Stimulated activated CD8-positive, alpha-beta memory T cell treated with anti-CD3 and anti-CD28 coated beads, Interleukin-12 subunit alpha, Interleukin-12 subunit beta, amount 100 ng/mL, for 24 hours (primary cell): ENCODE measurements at regions not wholly inside any gene's neighbourhood (a gene's known extent, or its start where the extent isn't known, plus 50 kb on each side); places are given as distances from the start of the nearest gene placed in this dataset.

ENCODE experiments used
- DNase-seq: peaks from one replicate; pipeline ENCODE4 v3.0.0-alpha.2; 2020; ENCODE audit errors: extremely low read depth

GRCh38 chr12:91397866-91398532, 215.4 kb upstream of the DCN start:
- no peak for DNase-seq

GRCh38 chr12:91396293-91396692, 213.7 kb upstream of the DCN start:
- DNase-seq, result no peak

DNA sequence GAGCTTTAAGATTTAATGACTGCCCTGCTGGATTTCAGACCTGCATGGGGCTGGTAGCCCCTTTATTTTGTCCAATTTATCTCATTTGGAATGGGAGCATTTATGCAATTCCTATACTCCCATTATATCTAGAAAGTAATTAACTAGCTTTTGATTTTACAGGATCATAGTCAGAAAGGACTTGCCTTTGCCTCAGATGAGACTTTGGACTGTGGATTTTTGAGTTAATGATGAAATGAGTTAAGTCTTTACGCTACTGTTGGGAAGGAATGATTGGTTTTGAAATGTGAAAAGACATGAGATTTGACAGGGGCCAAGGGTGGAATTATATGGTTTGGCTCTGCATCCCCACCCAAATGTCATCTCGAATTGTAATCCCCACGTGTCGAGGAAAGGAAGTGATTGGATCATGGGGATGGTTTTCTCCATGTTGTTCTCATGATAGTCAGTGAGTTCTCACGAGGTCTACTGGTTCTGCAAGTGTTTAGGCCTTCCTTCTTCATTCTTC, 213.1 kb upstream of the DCN start:
- no peak for DNase-seq

GRCh38 chr12:91394903-91395302, 212.3 kb upstream of the DCN start:
- no peak for DNase-seq

- no peak for DNase-seq
Measured at GRCh38 chr12:91388573-91388972, 206.0 kb upstream of the DCN start.

GRCh38 chr12:91387461-91388134, 205.0 kb upstream of the DCN start:
- DNase-seq, result no peak

- DNase-seq, result no peak
Measured at GRCh38 chr12:91384806-91385205, 202.2 kb upstream of the DCN start.

- DNase-seq, result no peak
Measured at GRCh38 chr12:91384366-91384765, 201.7 kb upstream of the DCN start.

- DNase-seq, result no peak
Measured at GRCh38 chr12:91383099-91383498, 200.5 kb upstream of the DCN start.

DNA sequence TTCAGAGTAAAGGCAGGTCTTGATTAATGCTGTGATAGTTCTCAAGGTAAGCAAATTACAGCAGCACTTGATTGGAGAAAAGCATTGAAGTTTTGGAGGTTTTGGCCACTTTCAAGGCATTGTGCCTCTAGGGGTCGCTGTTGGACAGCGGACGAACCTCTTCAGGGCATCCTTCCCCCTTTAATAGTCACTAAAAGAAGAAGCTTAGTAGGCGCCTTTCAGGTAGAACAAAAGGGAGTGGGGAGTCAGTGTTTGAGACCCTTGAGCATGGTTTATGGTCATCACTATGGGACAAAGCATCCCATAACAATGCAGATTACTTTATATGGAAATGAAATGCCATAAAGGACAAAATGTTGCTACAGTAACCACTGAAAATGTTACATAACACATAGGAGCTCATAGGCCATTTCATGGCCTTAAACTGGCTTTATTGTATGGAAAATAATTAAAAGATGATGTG, 199.5 kb upstream of the DCN start:
- peak; percentile 59 for DNase-seq

DNA sequence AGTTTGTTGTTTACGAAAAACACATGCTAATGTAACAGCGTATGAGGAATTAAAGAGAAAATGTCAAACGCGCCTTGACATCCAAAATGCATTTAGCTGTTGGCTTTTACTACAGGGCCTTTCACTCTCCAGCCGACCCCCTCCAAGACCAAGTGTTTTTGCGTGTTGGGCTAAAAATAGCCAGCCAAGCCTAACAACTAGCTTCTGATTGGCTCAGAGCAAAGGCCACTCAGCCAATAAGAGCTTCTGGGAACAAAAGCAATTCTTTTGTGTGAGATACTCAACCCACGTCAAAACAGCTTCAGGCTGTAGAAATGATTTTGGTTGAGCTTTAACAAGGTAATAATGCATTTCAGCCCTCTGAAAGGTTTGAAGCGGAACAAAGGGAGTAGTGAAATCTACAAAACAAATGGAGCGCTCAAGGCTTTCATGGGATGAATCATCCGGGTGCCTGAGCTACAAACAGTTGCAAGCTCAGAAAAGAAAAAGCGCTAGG, 198.7 kb upstream of the DCN start:
- DNase-seq, result no peak

- no peak for DNase-seq
Measured at GRCh38 chr12:91380631-91381030, 198.0 kb upstream of the DCN start.

DNA sequence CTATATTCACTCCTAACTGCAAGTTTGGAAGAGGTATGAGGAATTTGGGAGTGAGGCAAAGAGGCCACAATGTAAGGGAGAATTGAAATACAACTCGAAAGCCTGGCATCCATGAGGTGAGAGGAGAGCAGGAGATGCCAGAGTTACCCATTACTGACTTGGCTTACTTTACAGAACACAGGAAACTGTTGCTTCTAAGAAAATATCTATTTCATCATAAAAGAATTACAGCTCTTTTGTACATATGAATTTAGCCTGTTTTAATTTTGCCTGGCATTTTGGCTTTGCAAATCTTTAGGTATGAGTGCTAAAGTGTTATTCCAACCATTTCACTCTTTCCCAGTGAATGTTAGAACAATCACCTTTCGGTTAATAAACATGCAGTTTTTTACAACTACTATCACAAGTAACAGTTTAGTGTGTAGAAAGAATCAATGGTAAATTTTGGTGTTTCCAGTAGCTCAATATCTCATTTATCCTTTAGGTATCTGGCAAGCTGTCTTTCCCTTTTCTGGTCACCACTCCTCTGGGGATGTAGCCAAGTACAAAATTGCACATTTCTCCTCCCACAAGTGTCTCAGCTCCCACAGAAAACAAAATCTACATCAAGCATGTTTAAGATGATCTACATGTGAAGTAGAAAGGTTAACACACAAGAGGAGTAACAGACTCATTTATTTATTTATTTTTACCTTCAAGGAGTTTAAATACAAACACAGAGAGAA, 196.6 kb upstream of the DCN start:
- DNase-seq, result no peak

DNA sequence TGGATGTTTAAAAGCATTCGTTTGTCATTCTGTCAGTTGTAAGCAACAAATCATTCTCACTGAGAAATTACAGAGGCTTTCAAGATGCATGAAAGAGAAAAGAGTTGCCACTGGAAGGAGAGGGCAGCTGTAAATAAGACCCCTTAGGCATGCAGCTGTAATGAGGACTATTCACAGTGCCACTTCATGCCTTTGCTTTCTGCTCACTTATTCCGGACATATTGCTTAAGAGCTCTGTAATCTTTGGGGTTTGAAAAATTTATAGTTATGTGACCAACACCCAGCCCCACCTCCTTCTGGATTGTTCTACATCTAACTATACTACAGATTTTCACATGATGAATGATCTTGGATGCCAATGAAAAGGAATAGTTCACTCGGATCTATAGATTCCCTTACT, 194.8 kb upstream of the DCN start:
- no peak for DNase-seq

DNA sequence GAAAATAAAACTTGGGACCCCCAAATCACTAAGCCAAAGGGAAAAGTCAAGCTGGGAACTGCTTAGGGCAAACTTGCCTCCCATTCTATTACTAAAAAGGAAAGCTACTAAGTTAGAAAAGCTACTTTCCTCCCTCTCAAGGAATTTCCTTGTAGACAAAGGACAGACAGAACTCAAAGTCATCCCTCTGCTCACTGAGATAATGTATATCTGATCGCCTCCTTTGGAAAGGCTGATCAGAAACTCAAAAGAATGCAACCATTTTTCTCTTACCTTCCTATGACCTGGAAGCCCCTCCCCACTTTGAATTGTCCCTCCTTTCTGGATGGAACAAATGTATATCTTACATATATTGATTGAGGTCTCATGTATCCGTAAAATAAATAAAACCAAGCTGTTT, 190.5 kb upstream of the DCN start:
- no peak for DNase-seq

DNA sequence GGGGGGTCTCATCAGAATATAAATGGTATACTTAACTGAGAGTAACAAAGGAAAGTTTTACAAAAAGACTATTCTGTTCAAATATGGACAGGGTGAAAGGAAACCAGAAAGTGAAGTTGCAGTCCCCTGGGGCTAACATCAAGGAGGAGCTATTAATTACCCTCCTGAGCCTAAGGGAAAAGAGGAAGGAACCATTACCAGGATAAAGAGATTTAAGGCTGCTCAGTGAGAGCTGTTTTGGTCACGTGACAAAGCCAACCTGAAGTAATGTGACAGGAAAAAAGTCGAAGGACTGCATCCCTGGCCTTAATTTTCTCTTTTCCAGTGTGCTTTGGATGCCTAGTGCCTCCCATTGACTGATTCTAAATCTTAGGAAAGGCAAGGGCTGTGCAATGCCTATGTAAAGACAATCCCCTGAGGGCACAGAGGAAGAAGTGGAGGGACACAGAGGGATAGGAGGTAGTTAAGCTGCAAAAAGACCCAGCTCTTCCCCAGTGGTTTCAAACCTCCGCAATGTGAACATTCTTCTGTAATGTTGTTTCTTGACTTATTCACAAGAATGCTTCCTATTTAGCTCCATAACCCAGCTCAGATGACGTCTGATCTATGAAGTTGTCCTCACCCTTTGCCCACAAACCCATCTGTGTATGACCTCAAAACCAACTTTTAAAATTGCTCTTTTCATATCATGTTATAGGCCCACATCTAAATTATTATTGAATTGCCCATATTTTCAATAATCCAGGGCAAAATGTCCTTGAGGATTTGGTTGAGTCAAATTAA, 187.7 kb upstream of the DCN start:
- no peak for DNase-seq

- no peak for DNase-seq
Measured at GRCh38 chr12:91368613-91369012, 186.0 kb upstream of the DCN start.

- DNase-seq, result no peak
Measured at GRCh38 chr12:91367234-91367849, 184.7 kb upstream of the DCN start.

- no peak for DNase-seq
Measured at GRCh38 chr12:91364471-91365184, 182.0 kb upstream of the DCN start.

- no peak for DNase-seq
Measured at GRCh38 chr12:91361864-91362263, 179.2 kb upstream of the DCN start.

DNA sequence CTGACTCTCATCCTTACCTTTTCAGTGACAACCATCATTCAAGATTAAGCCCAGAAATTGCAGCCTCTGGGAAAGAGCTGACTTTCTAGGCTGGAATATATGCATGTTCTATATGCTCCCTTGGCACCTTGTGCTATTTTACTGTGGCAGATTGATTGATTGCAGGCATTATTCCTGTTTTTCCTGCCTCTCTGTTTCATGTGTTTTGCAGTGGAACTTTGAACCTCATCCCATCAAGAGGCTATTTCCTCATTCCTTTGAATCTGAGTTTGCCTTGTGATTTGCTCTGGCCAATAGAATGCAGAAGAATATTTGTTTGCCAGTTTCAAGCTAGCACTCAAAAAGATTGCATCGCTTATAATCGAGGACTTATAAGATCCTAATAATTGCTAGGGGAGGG, 174.8 kb upstream of the DCN start:
- DNase-seq, result no peak
